Omental fat pad (tissue), 3 donors: ENCODE measurements at regions not wholly inside any gene's neighbourhood (a gene's known extent, or its start where the extent isn't known, plus 50 kb on each side); places are given as distances from the start of the nearest gene placed in this dataset.
"Not testable (repeated sequence)": the region's sequence is repeated elsewhere in the genome, so short reads cannot be mapped to it uniquely, and the experiment has no call there.

Source experiments
- ATAC-seq: fragments of 150-250 bp; one replicate; pipeline ENCODE4 v1.9.1; 2016; ENCODE audit warnings: mild to moderate bottlenecking, moderate library complexity; ENCODE audit not compliant: low FRiP score
- DNase-seq: peaks from one replicate; pipeline ENCODE4 v3.0.0-alpha.2; 2019; ENCODE audit warnings: low spot score
- TF ChIP-seq, protein P1 (sequence below), 3 donors: fragments of 450-650 bp; IDR thresholded peaks; one replicate each; pipeline ENCODE4 v1.5.1; 2016 to 2017; ENCODE audit warnings: antibody characterized with exemption in 3 of 3, mild to moderate bottlenecking in 3 of 3, moderate library complexity in 2 of 3

DNA sequence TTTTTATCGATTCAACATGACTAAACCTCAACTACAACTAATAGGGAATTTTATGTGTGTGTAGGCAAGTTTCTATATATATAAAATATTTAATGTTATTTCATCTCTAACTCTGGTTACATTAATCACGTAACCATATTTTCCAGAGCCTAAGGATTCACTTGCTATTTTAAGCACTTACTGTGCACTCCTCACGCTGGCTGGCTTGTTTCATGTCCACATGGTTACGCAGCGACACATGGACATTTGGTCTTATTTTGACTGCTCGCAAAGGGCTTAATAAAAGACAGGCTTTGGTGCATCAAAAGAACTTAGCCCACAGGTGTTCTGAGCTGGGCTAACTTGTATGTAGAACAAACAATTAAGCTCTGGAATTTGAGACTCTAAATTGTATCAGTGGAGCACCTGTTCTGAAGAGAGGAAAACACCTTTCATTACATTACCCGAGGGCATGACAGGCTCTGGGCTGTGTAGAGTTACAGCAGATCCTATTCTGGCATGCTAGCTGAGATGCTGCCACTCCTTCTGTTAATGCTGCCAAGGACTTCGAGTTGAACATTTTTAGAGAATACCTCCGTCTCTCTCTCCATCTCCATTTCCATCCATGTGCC, 130.0 kb upstream of the NR2F2 start:
- ATAC-seq (no peak), DNase-seq (no peak)
- TF ChIP-seq, protein P1, sequence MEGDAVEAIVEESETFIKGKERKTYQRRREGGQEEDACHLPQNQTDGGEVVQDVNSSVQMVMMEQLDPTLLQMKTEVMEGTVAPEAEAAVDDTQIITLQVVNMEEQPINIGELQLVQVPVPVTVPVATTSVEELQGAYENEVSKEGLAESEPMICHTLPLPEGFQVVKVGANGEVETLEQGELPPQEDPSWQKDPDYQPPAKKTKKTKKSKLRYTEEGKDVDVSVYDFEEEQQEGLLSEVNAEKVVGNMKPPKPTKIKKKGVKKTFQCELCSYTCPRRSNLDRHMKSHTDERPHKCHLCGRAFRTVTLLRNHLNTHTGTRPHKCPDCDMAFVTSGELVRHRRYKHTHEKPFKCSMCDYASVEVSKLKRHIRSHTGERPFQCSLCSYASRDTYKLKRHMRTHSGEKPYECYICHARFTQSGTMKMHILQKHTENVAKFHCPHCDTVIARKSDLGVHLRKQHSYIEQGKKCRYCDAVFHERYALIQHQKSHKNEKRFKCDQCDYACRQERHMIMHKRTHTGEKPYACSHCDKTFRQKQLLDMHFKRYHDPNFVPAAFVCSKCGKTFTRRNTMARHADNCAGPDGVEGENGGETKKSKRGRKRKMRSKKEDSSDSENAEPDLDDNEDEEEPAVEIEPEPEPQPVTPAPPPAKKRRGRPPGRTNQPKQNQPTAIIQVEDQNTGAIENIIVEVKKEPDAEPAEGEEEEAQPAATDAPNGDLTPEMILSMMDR (IDR thresholded peaks at IDR 0.05): no peak

DNA sequence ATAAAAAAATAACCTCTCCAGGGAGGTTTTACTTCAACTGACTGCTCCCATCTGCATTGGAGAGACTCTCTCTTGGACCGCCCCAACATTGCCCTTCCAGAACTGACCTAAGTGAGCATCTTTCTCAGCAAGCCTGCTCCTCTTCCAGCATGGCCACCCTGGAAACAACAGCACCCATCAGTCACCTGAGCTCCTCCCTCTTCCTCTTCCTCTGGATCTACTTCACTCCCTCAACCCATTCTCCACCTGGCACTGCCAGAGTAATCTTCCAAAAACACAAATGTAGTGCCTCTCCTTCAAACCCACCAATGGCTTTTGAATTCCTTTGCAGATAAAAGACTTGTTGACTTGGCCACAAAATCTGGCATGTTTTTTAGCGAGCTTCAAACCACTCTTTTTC, 128.8 kb upstream of the NR2F2 start:
- TF ChIP-seq, protein P1 (IDR thresholded peaks at IDR 0.05): no peak
- ATAC-seq (no peak), DNase-seq (no peak)

DNA sequence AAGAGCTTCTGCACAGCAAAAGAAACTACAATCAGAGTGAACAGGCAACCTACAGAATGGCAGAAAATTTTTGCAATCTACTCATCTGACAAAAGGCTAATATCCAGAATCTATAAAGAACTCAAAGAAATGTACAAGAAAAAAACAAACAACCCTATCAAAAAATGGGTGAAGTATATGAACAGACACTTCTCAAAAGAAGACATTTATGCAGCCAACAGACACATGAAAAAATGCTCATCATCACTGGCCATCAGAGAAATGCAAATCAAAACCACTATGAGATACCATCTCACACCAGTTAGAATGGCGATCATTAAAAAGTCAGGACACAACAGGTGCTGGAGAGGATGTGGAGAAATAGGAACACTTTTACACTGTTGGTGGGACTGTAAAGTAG, 124.9 kb upstream of the NR2F2 start:
- DNase-seq, ATAC-seq: not testable (repeated sequence)

DNA sequence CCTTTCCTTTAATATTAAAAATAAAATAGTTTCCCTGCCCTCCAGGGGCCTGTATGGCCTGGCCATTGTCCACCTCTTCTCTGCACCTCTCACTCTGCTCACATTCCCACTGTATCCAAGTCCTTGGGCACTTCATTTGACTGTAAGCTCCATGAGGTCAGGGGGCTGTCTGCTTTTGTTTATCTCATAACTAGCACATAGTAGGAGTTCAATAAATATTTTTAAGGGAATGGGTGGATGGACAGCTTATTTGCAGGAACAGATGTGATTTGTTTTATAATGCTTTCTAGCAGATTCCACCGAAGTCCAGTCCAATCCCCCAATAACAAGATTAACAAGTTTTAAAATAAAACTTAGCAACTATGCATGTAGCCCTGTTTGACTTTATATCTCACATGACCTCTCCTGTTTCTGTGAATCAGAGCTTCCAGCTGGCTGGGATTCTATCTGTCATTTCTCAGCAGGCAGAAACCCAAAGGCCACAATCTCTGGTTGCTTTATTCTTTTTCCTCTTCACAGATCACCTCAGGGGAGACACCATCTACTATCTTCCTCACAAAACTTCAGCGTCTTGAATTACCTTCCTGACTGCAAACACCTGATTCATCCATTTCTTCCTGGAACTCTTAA, 123.0 kb upstream of the NR2F2 start:
- TF ChIP-seq, protein P1 (IDR thresholded peaks at IDR 0.05): no peak
- DNase-seq (no peak), ATAC-seq (no peak)

DNA sequence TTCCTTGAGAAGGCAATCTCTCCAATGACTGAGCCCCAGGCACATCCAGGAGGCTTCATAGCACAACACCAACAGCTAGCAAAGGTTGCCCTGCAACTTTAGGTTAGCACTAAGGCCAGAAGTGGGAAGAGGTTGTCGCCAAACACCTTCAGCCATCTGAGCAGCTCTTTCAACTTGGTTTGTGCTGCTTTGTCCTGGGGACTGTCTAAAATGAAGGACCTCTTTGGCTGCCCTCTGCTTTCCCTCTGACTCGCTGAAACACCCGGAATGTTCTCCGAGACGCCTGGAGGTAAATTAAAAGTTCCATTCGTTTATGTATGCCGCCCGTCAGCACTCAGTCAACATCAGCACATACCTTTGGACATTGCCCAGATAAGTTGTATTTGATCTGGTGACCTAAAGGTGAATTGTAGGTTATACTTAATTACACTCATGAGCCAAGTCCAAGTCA, 121.2 kb upstream of the NR2F2 start:
- no peak for DNase-seq
- ATAC-seq: no peak

DNA sequence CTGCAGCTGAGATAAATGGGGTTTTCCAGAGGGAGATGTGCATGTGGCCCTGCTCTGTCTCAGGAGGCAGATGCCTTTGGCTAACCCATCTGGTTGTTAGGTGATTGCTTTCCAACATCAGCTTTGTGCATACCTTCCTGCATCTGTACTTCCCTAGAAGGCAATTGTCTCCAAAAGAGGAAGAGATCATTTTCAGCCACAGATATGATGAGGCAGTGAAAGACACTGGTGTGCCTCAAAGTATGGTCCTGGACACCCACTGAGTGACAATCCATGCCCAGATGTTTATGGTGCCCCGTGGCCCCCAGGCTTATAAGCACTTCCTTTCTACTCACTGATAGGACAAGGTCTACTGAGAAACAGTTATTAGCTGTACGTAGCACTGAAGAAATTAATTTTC, 117.5 kb upstream of the NR2F2 start:
- ATAC-seq (no peak), DNase-seq (no peak)
- TF ChIP-seq, protein P1 (IDR thresholded peaks at IDR 0.05): no peak

More for the DNA sequence above, 121.2 kb upstream of the NR2F2 start:
- TF ChIP-seq, protein P1 (IDR thresholded peaks at IDR 0.05): no peak

DNA sequence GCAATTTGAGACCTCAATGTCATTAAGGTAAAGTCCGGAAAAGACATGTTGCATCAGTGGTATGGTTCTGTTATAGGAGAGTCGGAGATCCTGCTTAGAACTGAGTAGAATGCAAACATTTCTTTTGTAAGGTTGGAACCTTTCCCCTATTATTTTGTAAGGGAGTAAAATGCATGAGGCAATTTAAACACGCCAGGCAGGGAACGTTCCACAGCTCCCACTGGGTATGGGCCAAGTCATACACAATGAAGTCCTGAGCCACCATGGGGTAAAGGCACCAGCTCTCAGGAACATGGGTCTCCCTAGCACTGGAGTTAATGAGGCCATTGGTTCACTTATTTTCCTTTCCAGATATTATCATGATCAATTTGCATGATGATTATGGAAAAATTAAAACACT, 116.6 kb upstream of the NR2F2 start:
- ATAC-seq (no peak), DNase-seq (no peak)
- TF ChIP-seq, protein P1 (IDR thresholded peaks at IDR 0.05): no peak

DNA sequence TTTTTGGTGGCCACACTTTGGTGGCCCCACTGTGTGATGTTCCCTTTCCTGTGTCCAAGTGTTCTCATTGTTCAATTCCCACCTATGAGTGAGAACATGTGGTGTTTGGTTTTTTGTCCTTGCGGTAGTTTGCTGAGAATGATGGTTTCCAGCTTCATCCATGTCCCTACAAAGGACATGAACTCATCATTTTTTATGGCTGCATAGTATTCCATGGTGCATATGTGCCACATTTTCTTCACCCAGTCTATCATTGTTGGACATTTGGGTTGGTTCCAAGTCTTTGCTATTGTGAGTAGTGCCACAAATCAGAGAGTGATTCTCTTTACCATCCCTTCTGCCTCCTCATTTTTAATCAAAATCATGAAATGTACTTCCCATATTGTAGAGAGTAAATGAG, 114.0 kb upstream of the NR2F2 start:
- not testable (repeated sequence) for DNase-seq, ATAC-seq
